22Rv1 (cell line): ENCODE measurements at regions not wholly inside any gene's neighbourhood (a gene's known extent, or its start where the extent isn't known, plus 50 kb on each side); places are given as distances from the start of the nearest gene placed in this dataset.

Experiments
- ZFX ChIP-seq: fragments of 450-650 bp; IDR thresholded peaks from 2 replicates; pipeline ENCODE4 v1.6.1; 2017; ENCODE audit warnings: antibody characterized with exemption, borderline replicate concordance
- TF ChIP-seq, protein P1 (sequence below): fragments of 450-650 bp; IDR thresholded peaks from 2 replicates; pipeline ENCODE4 v1.5.1; 2017; ENCODE audit warnings: mild to moderate bottlenecking

DNA sequence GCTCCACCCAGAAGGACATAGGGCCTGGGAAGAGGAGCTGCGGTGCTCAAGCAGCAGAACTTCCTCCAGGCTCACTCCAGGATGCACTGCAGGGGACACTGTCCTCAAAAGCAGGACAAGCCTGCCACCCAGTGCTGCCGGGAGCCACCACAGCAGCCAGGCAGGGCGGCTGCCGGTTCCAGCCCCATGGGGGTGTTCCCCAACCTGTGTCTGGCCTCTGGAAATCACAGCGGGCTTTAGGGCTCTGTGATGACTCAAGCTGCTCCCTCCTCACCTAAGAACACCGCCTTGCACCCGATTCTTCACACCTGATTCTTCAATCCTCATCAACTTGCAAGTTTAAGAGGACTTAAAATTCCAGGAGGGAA is 71.9 kb upstream of the SLC6A11 start:
- TF ChIP-seq, protein P1, sequence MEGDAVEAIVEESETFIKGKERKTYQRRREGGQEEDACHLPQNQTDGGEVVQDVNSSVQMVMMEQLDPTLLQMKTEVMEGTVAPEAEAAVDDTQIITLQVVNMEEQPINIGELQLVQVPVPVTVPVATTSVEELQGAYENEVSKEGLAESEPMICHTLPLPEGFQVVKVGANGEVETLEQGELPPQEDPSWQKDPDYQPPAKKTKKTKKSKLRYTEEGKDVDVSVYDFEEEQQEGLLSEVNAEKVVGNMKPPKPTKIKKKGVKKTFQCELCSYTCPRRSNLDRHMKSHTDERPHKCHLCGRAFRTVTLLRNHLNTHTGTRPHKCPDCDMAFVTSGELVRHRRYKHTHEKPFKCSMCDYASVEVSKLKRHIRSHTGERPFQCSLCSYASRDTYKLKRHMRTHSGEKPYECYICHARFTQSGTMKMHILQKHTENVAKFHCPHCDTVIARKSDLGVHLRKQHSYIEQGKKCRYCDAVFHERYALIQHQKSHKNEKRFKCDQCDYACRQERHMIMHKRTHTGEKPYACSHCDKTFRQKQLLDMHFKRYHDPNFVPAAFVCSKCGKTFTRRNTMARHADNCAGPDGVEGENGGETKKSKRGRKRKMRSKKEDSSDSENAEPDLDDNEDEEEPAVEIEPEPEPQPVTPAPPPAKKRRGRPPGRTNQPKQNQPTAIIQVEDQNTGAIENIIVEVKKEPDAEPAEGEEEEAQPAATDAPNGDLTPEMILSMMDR, result peak; percentile 13; the same call in 1 of the 2 replicates
- no peak for TF ChIP-seq ZFX
